WERI-Rb-1 (cell line): ENCODE measurements at regions not wholly inside any gene's neighbourhood (a gene's known extent, or its start where the extent isn't known, plus 50 kb on each side); places are given as distances from the start of the nearest gene placed in this dataset.

Experiments used
- DNase-seq: peaks from one replicate; pipeline ENCODE4 v3.0.0-alpha.2; 2020
- H3K27ac ChIP-seq: fragments of 250-450 bp; sonication (Bioruptor Pico); 2 replicates; pipeline ENCODE4 v1.5.1; 2020; ENCODE audit warnings: mild to moderate bottlenecking, moderate library complexity
- H3K27me3 ChIP-seq: fragments of 250-450 bp; sonication (Bioruptor Pico); 2 replicates; pipeline ENCODE4 v1.5.1; 2021; ENCODE audit warnings: mild to moderate bottlenecking, low read depth, moderate library complexity; ENCODE audit not compliant: insufficient read depth, severe bottlenecking
- H3K36me3 ChIP-seq: fragments of 250-450 bp; sonication (Bioruptor Pico); 2 replicates; pipeline ENCODE4 v1.5.1; 2020; ENCODE audit warnings: mild to moderate bottlenecking, moderate library complexity
- H3K4me3 ChIP-seq: 2 replicates; pipeline ENCODE4 v1.5.1; 2011; ENCODE audit warnings: low read depth, mild to moderate bottlenecking, control low read depth, low read length
- H3K9me3 ChIP-seq: fragments of 250-450 bp; sonication (Bioruptor Pico); 2 replicates; pipeline ENCODE4 v1.5.1; 2021; ENCODE audit warnings: mild to moderate bottlenecking, moderate library complexity; ENCODE audit not compliant: severe bottlenecking
- CTCF ChIP-seq: IDR thresholded peaks from 2 replicates; pipeline ENCODE4 v1.5.1; 2011; ENCODE audit warnings: low read depth, mild to moderate bottlenecking, control low read depth, inconsistent platforms, low read length

DNA sequence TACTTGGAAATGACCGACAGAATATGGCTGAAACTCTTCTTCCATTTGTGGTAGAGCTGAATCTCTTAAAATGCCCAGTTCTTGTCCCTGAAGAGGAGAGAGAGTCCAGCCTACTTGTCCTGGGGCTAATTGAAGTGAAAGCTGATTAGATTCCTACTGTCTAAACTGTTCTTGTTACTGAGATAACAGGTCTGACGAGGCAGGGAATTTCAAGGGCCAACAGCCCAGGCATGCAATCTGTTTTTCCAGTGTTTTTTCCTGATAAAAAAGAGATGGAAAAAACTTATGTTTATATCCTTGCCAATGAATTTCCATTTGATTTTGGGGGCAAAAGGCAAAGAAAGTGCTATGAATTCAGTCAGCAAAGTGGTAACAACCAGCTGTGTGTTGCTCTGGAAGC lies 195.5 kb downstream of the ETS1 start:
- H3K4me3 ChIP-seq, result no peak overlapping the region
- no peak for TF ChIP-seq CTCF
- H3K36me3 ChIP-seq, result no peaks in the 10 kb centered on the region
- no peak for DNase-seq
- no peak overlapping the region for H3K27ac ChIP-seq
- H3K9me3 ChIP-seq, result no peaks in the 10 kb centered on the region
- H3K27me3 ChIP-seq, result no peaks in the 10 kb centered on the region

DNA sequence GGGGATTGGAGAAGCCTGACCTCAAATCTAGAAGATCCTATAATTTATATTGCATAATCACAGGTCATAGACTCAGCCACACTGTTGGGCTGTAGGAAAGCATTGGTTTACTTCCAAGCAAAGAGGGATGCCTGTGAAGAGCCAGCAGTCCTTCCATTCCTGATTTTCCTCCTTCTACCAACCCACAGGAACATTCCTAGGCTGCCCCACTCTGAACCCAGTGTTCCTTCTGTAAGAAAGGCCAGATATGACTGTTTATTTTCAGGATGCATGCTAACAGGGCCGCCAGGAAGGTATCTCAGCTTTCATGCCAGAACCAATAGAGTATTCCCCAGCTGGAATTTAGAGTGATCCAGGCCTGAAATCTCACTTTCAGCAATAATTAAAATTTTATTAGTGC lies 197.1 kb downstream of the ETS1 start:
- no peaks in the 10 kb centered on the region for H3K27me3 ChIP-seq
- no peak overlapping the region for H3K4me3 ChIP-seq
- TF ChIP-seq CTCF, result no peak
- no peak for DNase-seq
- H3K27ac ChIP-seq, result no peak overlapping the region
- H3K9me3 ChIP-seq, result no peaks in the 10 kb centered on the region
- no peaks in the 10 kb centered on the region for H3K36me3 ChIP-seq

DNA sequence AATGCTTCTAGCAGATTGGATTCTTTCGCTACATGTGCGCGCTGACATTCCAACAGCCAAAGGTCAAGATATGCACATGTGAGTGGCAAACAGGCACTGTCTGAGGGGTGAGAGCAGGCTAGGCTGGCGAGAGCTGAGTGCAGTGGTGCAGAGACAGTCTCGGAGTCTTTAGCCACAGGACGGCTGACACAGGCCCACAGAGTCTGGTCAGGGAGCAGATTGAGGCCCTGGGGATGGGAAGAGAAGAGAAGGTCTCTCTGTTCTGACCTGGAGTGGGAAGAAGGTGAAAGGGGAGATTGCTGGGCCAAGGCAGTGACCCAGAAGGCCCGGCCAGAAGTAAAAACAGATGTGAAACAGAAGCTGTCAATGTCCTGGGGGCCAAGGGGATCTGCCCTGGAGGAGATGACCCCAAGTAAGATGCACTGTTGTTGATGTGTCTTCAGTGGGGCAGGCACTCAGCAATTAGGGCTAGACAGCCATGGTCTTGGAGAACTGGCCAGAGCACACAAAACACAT lies 197.8 kb downstream of the ETS1 start:
- no peak for TF ChIP-seq CTCF
- H3K27ac ChIP-seq, result no peak overlapping the region
- no peaks in the 10 kb centered on the region for H3K36me3 ChIP-seq
- no peak overlapping the region for H3K4me3 ChIP-seq
- H3K27me3 ChIP-seq, result no peaks in the 10 kb centered on the region
- H3K9me3 ChIP-seq, result no peaks in the 10 kb centered on the region
- no peak for DNase-seq

- no peak for TF ChIP-seq CTCF
- no peak overlapping the region for H3K27ac ChIP-seq
- H3K36me3 ChIP-seq, result no peaks in the 10 kb centered on the region
- no peaks in the 10 kb centered on the region for H3K27me3 ChIP-seq
- H3K4me3 ChIP-seq, result no peak overlapping the region
- H3K9me3 ChIP-seq, result no peaks in the 10 kb centered on the region
- DNase-seq, result no peak
These were observed 199.0 kb downstream of the ETS1 start for GRCh38 chr11:128388206-128388815.

- no peak overlapping the region for H3K4me3 ChIP-seq
- no peak overlapping the region for H3K27ac ChIP-seq
- H3K9me3 ChIP-seq, result no peaks in the 10 kb centered on the region
- no peak for DNase-seq
- H3K27me3 ChIP-seq, result no peaks in the 10 kb centered on the region
- TF ChIP-seq CTCF, result no peak
- H3K36me3 ChIP-seq, result no peaks in the 10 kb centered on the region
These were observed 207.5 kb downstream of the ETS1 start for GRCh38 chr11:128379587-128380580.
